PFSK-1 (cell line): ENCODE measurements at regions not wholly inside any gene's neighbourhood (a gene's known extent, or its start where the extent isn't known, plus 50 kb on each side); places are given as distances from the start of the nearest gene placed in this dataset.

Experiments
- POLR2AphosphoS5 ChIP-seq: IDR thresholded peaks from 2 replicates; pipeline ENCODE4 v1.6.1; 2012; ENCODE audit warnings: low read depth, mild to moderate bottlenecking, control low read depth, low read length, moderate library complexity
- TF ChIP-seq, protein P1 (sequence below), 2 experiments: IDR thresholded peaks; 2 replicates each; pipeline versions ENCODE4 v1.6.1 to v1.8.0; 2011 to 2012; ENCODE audit warnings: low read depth in 2 of 2, low read length in 2 of 2, control low read depth in 1 of 2, inconsistent platforms in 1 of 2, mild to moderate bottlenecking in 1 of 2, moderate library complexity in 1 of 2; ENCODE audit not compliant: insufficient read depth in 1 of 2

GRCh38 chrX:40853816-40854123 is 118.4 kb upstream of the MED14 start:
- no peak for TF ChIP-seq POLR2AphosphoS5
- TF ChIP-seq, protein P1, sequence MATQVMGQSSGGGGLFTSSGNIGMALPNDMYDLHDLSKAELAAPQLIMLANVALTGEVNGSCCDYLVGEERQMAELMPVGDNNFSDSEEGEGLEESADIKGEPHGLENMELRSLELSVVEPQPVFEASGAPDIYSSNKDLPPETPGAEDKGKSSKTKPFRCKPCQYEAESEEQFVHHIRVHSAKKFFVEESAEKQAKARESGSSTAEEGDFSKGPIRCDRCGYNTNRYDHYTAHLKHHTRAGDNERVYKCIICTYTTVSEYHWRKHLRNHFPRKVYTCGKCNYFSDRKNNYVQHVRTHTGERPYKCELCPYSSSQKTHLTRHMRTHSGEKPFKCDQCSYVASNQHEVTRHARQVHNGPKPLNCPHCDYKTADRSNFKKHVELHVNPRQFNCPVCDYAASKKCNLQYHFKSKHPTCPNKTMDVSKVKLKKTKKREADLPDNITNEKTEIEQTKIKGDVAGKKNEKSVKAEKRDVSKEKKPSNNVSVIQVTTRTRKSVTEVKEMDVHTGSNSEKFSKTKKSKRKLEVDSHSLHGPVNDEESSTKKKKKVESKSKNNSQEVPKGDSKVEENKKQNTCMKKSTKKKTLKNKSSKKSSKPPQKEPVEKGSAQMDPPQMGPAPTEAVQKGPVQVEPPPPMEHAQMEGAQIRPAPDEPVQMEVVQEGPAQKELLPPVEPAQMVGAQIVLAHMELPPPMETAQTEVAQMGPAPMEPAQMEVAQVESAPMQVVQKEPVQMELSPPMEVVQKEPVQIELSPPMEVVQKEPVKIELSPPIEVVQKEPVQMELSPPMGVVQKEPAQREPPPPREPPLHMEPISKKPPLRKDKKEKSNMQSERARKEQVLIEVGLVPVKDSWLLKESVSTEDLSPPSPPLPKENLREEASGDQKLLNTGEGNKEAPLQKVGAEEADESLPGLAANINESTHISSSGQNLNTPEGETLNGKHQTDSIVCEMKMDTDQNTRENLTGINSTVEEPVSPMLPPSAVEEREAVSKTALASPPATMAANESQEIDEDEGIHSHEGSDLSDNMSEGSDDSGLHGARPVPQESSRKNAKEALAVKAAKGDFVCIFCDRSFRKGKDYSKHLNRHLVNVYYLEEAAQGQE (IDR thresholded peaks at IDR 0.05; ENCODE audit: insufficient read depth in 1 of 2, low read depth in 2 of 2, low read length in 2 of 2) = no peak
